ENCODE measurements at regions not wholly inside any gene's neighbourhood (a gene's known extent, or its start where the extent isn't known, plus 50 kb on each side); places are given as distances from the start of the nearest gene placed in this dataset.

DNA sequence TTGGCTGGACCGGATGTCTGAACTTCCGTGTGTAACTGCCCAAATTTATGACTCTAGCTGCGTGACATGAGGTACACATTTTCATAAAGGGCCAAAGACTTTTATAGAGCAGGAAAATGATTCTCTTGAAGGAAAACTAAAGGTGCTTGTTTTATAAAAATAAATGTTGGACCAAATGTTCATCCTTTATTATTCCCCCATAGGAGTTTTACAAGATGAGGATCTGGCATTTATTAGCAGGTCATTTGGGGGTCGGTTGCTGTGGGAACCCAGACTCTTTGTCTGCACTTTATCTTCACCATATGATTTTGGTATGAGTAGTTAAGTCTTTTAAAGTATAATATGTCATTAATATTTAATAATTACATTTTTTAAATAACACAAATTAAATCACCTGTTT lies 571.2 kb downstream of the EFNA5 start:
- TF ChIP-seq, protein P1, sequence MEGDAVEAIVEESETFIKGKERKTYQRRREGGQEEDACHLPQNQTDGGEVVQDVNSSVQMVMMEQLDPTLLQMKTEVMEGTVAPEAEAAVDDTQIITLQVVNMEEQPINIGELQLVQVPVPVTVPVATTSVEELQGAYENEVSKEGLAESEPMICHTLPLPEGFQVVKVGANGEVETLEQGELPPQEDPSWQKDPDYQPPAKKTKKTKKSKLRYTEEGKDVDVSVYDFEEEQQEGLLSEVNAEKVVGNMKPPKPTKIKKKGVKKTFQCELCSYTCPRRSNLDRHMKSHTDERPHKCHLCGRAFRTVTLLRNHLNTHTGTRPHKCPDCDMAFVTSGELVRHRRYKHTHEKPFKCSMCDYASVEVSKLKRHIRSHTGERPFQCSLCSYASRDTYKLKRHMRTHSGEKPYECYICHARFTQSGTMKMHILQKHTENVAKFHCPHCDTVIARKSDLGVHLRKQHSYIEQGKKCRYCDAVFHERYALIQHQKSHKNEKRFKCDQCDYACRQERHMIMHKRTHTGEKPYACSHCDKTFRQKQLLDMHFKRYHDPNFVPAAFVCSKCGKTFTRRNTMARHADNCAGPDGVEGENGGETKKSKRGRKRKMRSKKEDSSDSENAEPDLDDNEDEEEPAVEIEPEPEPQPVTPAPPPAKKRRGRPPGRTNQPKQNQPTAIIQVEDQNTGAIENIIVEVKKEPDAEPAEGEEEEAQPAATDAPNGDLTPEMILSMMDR (IDR thresholded peaks at IDR 0.05; ENCODE audit: unreplicated experiment): no peak
- Mint-ChIP-seq H3K4me3 (ENCODE audit: low read depth, unreplicated experiment) (no peak overlapping the region), H3K9me3 (ENCODE audit: low read depth, unreplicated experiment) (no peaks in the 10 kb centered on the region), H3K36me3 (ENCODE audit: insufficient read depth, unreplicated experiment) (no peaks in the 10 kb centered on the region), H3K4me1 (ENCODE audit: low read depth, unreplicated experiment) (peaks cover 25% of the 10 kb centered on the region), H3K27me3 (ENCODE audit: unreplicated experiment) (no peaks in the 10 kb centered on the region), H3K27ac (ENCODE audit: unreplicated experiment) (no peak overlapping the region)
- CTCF ChIA-PET: no interaction called here
- no TSS peak for BruUV-seq (replicated peaks)
- intact Hi-C loops (cut with micrococcal nuclease; ENCODE audit: unreplicated experiment): no loop called here
- no peak for DNase-seq

DNA sequence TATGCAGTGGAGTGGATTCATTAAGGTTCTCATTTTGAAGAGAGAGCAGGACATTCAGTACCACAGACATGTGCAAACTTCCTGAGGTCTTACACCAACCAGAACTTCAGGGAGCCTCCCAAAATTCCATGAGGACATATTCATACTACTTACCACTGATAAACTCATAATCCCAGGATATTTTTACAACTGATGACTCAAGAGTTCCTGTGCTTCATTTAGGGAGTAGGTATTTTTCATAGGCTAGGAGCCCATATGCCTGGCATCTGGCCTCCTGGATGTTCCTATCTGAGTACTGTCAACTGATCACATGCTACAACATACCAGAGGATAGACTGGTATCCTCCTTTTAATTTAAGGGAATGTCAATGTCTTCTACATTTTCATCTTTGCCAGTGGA lies 578.0 kb downstream of the EFNA5 start:
- intact Hi-C loops (cut with micrococcal nuclease; ENCODE audit: unreplicated experiment): no loop called here
- DNase-seq: no peak
- CTCF ChIA-PET: no interaction called here
- Mint-ChIP-seq H3K4me3 (ENCODE audit: low read depth, unreplicated experiment) (no peak overlapping the region), H3K36me3 (ENCODE audit: insufficient read depth, unreplicated experiment) (no peaks in the 10 kb centered on the region), H3K27me3 (ENCODE audit: unreplicated experiment) (no peaks in the 10 kb centered on the region), H3K27ac (ENCODE audit: unreplicated experiment) (no peak overlapping the region), H3K9me3 (ENCODE audit: low read depth, unreplicated experiment) (no peaks in the 10 kb centered on the region), H3K4me1 (ENCODE audit: low read depth, unreplicated experiment) (no peaks in the 10 kb centered on the region)
- TF ChIP-seq, protein P1 (IDR thresholded peaks at IDR 0.05; ENCODE audit: unreplicated experiment): no peak
- no TSS peak for BruUV-seq (replicated peaks)

DNA sequence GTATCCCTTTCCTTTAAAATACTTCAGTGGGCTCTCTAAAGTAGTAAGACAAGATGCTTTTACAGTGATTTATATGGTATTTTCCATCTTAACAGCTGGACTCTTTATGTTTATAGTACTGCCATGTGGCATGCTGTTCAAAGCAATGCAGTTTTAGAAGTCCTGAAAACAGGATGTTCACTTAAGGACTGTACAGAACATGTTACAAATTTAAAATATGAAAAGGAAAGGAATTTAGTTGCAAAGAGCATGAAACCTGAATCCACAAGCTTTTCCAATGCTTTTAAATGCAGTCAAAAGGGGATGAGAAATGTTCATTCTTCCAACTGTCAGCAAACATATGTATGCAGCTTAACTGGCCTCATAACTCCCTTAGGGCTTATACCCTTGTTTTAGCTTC lies 580.2 kb downstream of the EFNA5 start:
- TF ChIP-seq, protein P1 (IDR thresholded peaks at IDR 0.05; ENCODE audit: unreplicated experiment): no peak
- no peak for DNase-seq
- H3K4me1 Mint-ChIP-seq (ENCODE audit: low read depth, unreplicated experiment): no peaks in the 10 kb centered on the region

DNA sequence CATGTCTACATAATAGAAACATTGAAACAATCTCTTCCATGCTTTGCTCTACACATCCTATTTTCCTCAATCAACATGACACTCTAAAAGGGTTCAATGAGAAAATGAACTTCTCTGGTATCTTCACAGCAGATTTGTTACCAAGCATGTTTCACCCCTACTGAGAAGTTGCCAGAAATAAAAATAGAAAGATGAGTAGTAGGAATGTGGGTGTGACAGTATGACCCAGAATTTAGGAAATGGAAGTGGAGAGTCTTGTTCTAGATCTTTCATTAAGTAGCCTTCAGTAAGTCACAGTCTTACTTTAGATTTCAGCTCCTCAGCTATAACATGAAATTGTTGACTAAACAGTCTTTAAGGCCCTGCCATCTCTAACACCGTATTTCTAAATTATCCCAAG lies 581.8 kb downstream of the EFNA5 start:
- DNase-seq: no peak
- CTCF ChIA-PET: no interaction called here

More for the DNA sequence above, 580.2 kb downstream of the EFNA5 start:
- H3K36me3 Mint-ChIP-seq (ENCODE audit: insufficient read depth, unreplicated experiment): no peaks in the 10 kb centered on the region
- no TSS peak for BruUV-seq (replicated peaks)
- no peak overlapping the region for H3K4me3 Mint-ChIP-seq (ENCODE audit: low read depth, unreplicated experiment)
- intact Hi-C loops (cut with micrococcal nuclease; ENCODE audit: unreplicated experiment): no loop called here
- CTCF ChIA-PET: no interaction called here
- H3K9me3 Mint-ChIP-seq (ENCODE audit: low read depth, unreplicated experiment): peaks cover 3% of the 10 kb centered on the region
- no peak overlapping the region for H3K27ac Mint-ChIP-seq (ENCODE audit: unreplicated experiment)
- no peaks in the 10 kb centered on the region for H3K27me3 Mint-ChIP-seq (ENCODE audit: unreplicated experiment)

More for the DNA sequence above, 581.8 kb downstream of the EFNA5 start:
- Mint-ChIP-seq H3K9me3 (ENCODE audit: low read depth, unreplicated experiment) (peaks cover 3% of the 10 kb centered on the region), H3K27ac (ENCODE audit: unreplicated experiment) (no peak overlapping the region), H3K36me3 (ENCODE audit: insufficient read depth, unreplicated experiment) (no peaks in the 10 kb centered on the region), H3K4me1 (ENCODE audit: low read depth, unreplicated experiment) (no peaks in the 10 kb centered on the region), H3K4me3 (ENCODE audit: low read depth, unreplicated experiment) (no peak overlapping the region), H3K27me3 (ENCODE audit: unreplicated experiment) (no peaks in the 10 kb centered on the region)
- TF ChIP-seq, protein P1 (IDR thresholded peaks at IDR 0.05; ENCODE audit: unreplicated experiment): no peak
- no TSS peak for BruUV-seq (replicated peaks)
- intact Hi-C loops (cut with micrococcal nuclease; ENCODE audit: unreplicated experiment): no loop called here

Measured in Calu3 (cell line).